Activated T-helper 2 cell treated with anti-CD3 and anti-CD28 coated beads, Interferon-gamma antibody, Interleukin-2, Interleukin-4, amounts not matched to agents 10 μg/mL and 5 μg/mL and 100 μg/mL, durations not matched to agents 14 hours and 24 hours and 36 hours (primary cell): ENCODE measurements at regions not wholly inside any gene's neighbourhood (a gene's known extent, or its start where the extent isn't known, plus 50 kb on each side); places are given as distances from the start of the nearest gene placed in this dataset.

Experiments used
- DNase-seq: peaks from one replicate; pipeline ENCODE4 v3.0.0; 2021; ENCODE audit warnings: low spot score
- H3K27ac Mint-ChIP-seq: one replicate; pipeline ENCODE4 v1.8.0; 2021; ENCODE audit warnings: mixed read lengths
- H3K27me3 Mint-ChIP-seq: one replicate; pipeline ENCODE4 v1.8.0; 2021; ENCODE audit warnings: low read depth, mixed read lengths
- H3K36me3 Mint-ChIP-seq: one replicate; pipeline ENCODE4 v1.8.0; 2021; ENCODE audit warnings: low read depth, mixed read lengths
- H3K4me1 Mint-ChIP-seq: one replicate; pipeline ENCODE4 v1.8.0; 2021; ENCODE audit warnings: low read depth, mixed read lengths
- H3K4me3 Mint-ChIP-seq: one replicate; pipeline ENCODE4 v1.8.0; 2021; ENCODE audit warnings: low read depth, mild to moderate bottlenecking, moderate library complexity, mixed read lengths
- H3K9me3 Mint-ChIP-seq: one replicate; pipeline ENCODE4 v1.8.0; 2021; ENCODE audit warnings: mixed read lengths
- intact Hi-C: fragments of 100-400 bp; cut with micrococcal nuclease; formaldehyde crosslinking; loops from one replicate; pipeline ENCODE4 v1.15.1; 2023

DNA sequence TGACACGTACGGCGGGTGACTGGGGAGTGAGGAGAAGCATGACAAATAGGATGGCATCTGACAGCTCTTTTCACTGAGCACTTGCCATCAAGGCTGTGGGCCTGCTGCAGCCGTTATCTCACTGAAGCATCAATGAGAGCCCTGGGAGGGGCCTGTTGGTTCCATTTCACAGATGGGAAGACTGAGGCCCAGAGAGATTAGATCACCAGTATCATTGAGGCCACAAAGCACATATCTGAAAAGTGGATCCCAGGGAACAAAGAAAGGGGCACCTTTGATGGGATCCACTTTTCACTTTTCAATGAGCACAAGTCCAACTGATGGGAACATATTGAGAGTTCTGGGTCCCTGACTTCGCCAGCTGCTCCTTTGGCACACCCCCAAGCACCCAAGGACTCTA lies 144.4 kb upstream of the LHX1 start:
- intact Hi-C loops = no loop called here
- Mint-ChIP-seq H3K9me3 (no peaks in the 10 kb centered on the region), H3K27ac (no peak overlapping the region), H3K36me3 (no peaks in the 10 kb centered on the region), H3K4me3 (no peak overlapping the region), H3K4me1 (no peaks in the 10 kb centered on the region), H3K27me3 (peaks cover 39% of the 10 kb centered on the region)
- DNase-seq = no peak

DNA sequence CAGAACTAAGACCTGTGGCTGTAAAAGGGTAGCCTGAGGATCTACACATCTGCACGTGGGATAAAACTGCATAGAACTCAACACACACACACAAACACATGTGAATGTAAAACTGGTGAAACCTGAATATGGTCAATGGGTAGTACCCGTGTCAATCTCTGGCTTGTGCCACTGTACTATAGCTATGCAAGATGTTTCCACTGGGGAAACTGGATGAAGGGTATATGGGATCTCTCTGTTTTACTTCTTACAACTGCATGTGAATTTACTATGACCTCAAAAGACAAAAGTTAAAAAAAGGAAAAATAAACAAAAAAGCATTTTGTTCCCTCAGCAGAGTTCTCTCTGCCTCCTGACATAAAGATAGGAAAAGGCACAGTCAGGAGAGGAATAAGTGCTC lies 143.3 kb upstream of the LHX1 start:
- no peaks in the 10 kb centered on the region for H3K9me3 Mint-ChIP-seq
- intact Hi-C loops = no loop called here
- no peak for DNase-seq
- no peaks in the 10 kb centered on the region for H3K4me1 Mint-ChIP-seq
- no peaks in the 10 kb centered on the region for H3K36me3 Mint-ChIP-seq
- H3K27ac Mint-ChIP-seq = no peak overlapping the region
- H3K27me3 Mint-ChIP-seq = peaks cover 41% of the 10 kb centered on the region
- H3K4me3 Mint-ChIP-seq = no peak overlapping the region

DNA sequence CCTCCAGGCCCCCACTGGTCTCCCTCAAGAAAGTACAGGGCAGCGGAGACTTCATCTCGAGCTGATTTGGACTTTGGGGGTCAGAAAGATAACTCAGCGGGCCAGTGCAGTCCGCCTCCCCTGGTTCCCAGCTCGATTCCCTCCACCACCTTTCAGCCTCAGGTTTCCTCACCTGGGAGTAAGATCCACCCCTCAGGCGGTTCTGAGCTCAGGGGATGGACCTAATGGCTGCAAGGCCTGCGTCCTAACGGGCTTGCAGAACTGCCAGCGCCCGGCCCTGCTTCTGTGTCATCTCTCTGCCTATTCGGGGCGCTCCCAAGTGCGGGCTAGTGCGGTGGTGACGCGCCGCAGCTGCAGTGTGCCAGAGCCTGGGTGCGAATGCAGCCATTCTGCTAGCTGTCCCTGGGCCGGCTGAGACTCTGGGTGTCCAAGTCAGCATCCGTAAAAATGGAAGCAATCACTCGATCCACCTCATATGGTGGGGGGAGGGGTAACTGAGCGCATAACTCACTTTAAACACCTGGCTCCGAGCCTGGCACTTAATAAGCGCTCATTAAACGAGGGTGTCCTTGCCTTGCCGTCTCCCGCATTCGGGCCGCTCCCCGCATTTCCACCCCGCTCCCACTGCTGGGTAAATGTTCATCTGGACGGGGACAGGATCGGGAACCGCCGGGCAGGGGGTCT lies 129.6 kb upstream of the LHX1 start:
- no peak for DNase-seq
- Mint-ChIP-seq H3K27me3 (peaks cover 65% of the 10 kb centered on the region), H3K36me3 (no peaks in the 10 kb centered on the region), H3K4me3 (no peak overlapping the region), H3K4me1 (no peaks in the 10 kb centered on the region), H3K27ac (no peak overlapping the region), H3K9me3 (no peaks in the 10 kb centered on the region)
- intact Hi-C loops = loop anchor here (5.0 kb wide), 1 partner anchor 130 kb away; the partner anchor contains the start of gene LHX1

DNA sequence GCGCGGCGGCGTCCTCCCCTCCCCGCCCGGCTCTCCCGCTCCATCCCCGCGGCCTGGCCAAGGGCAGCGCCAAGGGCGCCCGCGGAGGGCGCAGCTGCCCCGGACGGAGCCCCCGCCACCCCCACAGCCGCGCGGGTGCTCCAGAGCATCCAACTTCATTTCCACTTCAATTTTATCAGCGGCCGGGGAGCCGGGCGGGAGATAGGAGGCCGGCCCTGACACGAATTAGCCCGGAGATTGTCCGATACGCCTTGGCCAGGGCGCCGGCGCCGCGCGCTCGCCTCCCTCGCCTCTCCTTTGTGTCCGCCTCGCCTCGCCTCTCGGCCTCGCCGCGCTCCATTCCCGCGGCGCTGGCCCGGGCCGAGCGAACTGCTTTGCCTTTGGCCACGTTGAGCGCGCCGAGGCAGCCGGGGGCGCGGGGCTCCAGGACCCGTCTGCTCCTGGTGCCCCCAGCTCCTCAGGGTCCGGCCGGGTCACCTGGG lies 129.1 kb upstream of the LHX1 start:
- H3K36me3 Mint-ChIP-seq = no peaks in the 10 kb centered on the region

DNA sequence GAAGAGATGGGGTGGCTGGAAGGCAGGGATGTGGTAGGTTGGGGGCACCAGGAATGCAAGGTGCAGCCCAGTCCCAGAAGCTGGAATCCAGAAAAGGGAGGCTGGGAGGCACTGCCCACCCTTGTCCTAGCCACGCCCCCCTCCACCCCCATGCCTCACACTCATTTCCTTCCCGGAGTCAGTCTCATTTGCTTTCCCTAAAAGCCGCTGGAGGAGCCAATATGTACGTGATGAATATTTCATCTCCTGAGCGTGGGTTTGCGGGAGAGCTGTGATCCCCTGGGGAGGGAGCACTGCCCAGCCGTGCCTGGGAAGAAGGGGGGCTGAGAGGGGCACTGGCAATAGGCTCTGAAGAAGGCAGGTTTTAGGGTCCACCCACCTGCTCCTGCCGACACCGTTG lies 124.5 kb upstream of the LHX1 start:
- Mint-ChIP-seq H3K36me3 (no peaks in the 10 kb centered on the region), H3K27me3 (peaks cover 65% of the 10 kb centered on the region), H3K4me3 (no peak overlapping the region), H3K27ac (no peak overlapping the region), H3K4me1 (no peaks in the 10 kb centered on the region), H3K9me3 (no peaks in the 10 kb centered on the region)
- intact Hi-C loops = no loop called here
- no peak for DNase-seq

More for the DNA sequence above, 129.1 kb upstream of the LHX1 start:
- H3K27ac Mint-ChIP-seq = no peak overlapping the region
- no peaks in the 10 kb centered on the region for H3K4me1 Mint-ChIP-seq
- DNase-seq = no peak
- no peak overlapping the region for H3K4me3 Mint-ChIP-seq
- H3K9me3 Mint-ChIP-seq = no peaks in the 10 kb centered on the region
- intact Hi-C loops = loop anchor here (5.0 kb wide), 1 partner anchor 129 kb away; the partner anchor contains the start of gene LHX1
- H3K27me3 Mint-ChIP-seq = peaks cover 66% of the 10 kb centered on the region

DNA sequence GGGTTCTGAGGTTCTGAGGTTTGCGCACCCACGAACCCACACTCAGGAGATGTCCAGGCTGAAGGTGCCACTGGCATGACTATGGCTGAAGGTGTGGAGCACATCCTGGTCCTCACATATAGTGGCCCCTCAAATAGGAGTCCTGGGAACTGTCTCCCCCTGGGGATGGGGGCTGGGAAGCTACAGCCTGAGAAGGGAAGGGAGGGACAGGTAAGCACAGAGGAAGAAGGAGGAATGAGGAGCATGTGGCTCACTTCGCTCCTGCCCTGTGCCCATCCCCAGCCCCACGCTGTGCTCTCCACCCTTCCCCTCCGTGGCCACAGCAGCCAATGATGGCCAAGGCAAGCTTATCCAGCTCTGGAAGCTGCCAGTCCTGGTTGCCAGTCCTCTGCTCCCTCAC lies 123.9 kb upstream of the LHX1 start:
- no peaks in the 10 kb centered on the region for H3K36me3 Mint-ChIP-seq
- intact Hi-C loops = no loop called here

DNA sequence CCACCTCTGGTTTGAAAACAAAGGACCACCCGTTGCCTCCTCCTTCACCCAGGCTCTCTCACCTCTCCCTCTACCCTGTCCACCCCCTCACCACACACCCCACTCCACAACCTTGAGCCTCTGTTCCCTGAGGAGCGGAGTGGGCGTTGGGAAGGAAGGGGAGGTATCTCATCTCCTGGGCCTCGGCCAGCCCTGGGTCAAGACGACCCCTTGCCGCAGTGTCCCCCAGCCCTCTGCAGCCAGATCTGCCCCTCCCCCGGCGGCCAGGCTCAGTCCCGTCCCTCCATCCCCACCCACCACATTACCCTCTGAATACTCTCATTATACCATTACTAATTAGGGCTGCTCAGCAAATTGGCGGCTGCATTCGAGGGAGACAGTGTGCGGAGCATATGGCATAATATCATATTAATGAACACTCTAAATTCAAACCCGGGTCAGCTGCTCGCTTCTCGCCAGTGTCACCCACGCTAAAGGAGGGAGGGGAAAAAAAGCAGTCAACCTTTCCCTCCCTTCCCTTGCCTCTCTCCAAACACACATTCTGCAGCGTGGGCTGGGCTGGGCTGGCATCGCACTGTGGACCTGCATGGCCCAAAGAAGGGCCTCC lies 123.2 kb upstream of the LHX1 start:
- Mint-ChIP-seq H3K27me3 (peaks cover 58% of the 10 kb centered on the region), H3K4me1 (no peaks in the 10 kb centered on the region), H3K36me3 (no peaks in the 10 kb centered on the region), H3K27ac (no peak overlapping the region), H3K4me3 (no peak overlapping the region), H3K9me3 (no peaks in the 10 kb centered on the region)
- no peak for DNase-seq
- intact Hi-C loops = no loop called here

More for the DNA sequence above, 123.9 kb upstream of the LHX1 start:
- Mint-ChIP-seq H3K4me1 (no peaks in the 10 kb centered on the region), H3K9me3 (no peaks in the 10 kb centered on the region), H3K27me3 (peaks cover 63% of the 10 kb centered on the region), H3K27ac (no peak overlapping the region), H3K4me3 (no peak overlapping the region)
- DNase-seq = no peak

DNA sequence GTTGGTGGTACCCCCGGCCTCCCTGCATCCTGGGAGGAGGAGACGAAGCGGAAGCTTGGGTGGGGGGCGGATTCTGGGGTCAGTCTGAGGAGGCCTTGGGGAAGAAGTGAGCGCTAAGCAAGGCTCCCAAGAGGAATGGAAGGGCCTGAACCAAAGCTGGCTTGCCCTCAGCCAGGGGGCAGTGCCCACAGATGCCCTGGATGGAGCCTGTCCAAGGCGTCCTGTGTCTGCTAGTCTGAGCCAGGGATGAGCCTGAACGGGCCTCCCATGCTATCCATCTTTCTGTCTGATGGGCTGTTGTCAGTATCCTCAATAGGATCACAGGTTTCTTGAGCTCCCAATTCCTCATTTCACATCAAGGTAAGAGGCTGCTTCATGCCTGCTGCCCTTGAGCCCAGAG lies 122.3 kb upstream of the LHX1 start:
- Mint-ChIP-seq H3K27ac (no peak overlapping the region), H3K27me3 (peaks cover 50% of the 10 kb centered on the region), H3K4me3 (no peak overlapping the region), H3K9me3 (no peaks in the 10 kb centered on the region), H3K36me3 (no peaks in the 10 kb centered on the region), H3K4me1 (no peaks in the 10 kb centered on the region)
- DNase-seq = no peak
- intact Hi-C loops = no loop called here

DNA sequence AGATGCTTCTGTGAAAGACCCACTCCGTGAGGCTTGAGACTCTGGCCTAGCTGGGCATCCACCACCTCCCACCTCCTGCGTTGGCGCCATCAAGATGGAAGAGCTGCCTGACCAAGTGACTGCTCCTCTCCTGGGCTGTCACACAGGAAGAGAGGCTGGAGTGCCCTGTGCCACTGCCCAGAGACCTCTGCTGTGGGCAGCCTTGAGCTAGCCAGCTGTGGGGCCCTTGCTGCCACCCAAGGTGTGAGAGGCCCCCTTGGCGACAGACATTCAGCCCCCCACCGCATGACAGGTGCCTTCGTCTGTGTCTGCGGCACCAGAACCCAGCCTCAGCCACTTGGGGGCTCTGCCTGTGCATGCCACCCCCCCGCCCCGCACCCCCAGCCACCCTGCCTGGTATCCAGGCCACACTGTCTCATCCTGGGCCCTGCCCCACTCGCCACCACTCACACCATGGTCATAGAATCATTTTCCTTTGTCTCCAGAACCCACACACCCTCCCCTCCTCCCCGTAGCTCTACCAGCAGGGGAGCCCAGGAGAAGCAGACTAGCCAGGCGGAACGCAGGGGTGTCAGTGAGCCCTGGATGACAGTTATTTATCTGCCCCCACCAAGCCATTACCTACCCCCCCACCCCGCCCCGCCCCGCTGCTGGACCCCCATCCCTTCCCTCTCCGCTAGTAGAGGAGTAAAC lies 120.9 kb upstream of the LHX1 start:
- Mint-ChIP-seq H3K4me3 (no peak overlapping the region), H3K4me1 (no peaks in the 10 kb centered on the region), H3K27ac (no peak overlapping the region), H3K27me3 (peaks cover 42% of the 10 kb centered on the region), H3K9me3 (no peaks in the 10 kb centered on the region), H3K36me3 (no peaks in the 10 kb centered on the region)
- DNase-seq = no peak
- intact Hi-C loops = no loop called here

DNA sequence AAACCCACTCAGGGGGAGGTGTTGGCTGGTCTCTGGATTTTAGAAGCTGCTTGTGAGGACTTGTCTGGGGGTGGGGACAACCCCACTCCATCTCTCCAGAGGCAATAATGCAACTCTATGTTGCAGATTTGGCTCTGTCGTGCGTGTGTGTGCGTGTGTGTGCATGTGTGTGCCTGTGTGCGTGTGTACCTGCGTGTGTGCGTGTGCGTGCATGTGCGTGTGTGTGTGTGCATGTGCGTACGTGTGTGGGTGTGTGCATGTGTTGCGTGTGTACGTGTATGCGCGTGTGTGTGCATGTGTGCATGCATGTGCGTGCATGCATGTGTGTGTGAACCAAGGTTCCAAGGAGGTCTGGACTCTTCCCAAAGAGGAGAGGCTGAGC lies 120.4 kb upstream of the LHX1 start:
- no peaks in the 10 kb centered on the region for H3K4me1 Mint-ChIP-seq
- no peak overlapping the region for H3K27ac Mint-ChIP-seq
- DNase-seq = no peak
- no peaks in the 10 kb centered on the region for H3K36me3 Mint-ChIP-seq
- H3K9me3 Mint-ChIP-seq = no peaks in the 10 kb centered on the region
- H3K27me3 Mint-ChIP-seq = peaks cover 37% of the 10 kb centered on the region
- H3K4me3 Mint-ChIP-seq = no peak overlapping the region
- intact Hi-C loops = no loop called here

DNA sequence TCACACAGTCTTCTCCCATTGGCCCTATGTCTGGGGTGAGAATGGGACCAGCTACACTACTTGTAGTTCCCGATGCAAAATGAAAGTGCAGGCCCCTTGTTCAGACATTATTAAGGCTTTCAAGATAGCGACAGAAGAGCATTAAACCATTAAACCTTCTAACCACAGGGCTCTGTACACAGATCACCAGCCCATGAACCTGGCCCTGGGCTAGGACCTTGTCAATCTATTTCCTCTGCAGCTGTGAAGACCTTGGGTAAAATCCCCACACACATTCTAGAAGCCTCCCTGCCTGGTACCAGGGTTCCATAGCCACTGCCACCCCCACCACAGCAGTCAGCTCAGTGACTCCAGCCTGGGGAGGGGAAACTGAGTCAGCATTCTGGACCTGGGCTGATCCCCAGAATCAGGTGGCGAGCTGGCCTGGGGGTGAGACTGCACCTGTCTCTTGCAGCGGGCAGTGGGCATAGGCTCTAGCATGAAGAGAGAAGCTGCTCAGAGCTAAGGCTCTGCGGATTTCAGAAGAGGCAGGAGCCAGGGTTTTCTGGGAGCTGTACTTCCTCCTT lies 119.7 kb upstream of the LHX1 start:
- Mint-ChIP-seq H3K36me3 (no peaks in the 10 kb centered on the region), H3K27ac (no peak overlapping the region), H3K4me1 (no peaks in the 10 kb centered on the region), H3K27me3 (peaks cover 31% of the 10 kb centered on the region), H3K4me3 (no peak overlapping the region), H3K9me3 (no peaks in the 10 kb centered on the region)
- no peak for DNase-seq
- intact Hi-C loops = no loop called here

DNA sequence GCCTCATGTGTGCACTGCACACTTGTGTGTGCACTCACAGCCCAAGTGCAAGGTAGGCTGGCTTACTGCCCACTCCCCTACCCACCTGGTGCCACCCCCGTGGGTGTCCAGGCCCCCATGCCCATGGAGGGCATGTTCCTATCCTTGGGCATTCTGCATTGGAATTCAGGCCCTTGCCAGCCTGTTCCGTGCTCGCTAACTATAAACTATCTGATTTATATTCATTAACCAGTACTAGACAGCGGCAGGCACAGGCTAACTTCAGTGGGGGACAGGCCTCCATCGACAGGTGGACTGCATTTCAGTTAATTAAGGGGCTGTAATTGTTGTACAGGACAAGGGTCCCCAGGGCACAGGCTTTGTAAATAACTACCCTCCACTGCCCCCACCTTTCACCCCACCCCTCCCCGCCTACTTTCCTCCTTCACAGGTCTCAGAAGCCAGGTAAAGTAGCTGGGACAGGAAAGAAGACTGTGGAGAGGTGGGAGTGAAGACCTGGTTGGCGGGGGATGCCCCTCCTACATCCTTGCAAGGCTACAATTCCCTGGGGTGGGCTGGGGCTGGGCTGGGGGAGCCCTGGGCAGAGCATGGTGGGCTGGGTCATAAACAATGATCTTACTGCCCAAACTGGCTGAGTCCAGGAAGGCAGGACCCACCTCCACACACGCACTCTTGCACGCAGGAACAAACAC lies 119.0 kb upstream of the LHX1 start:
- DNase-seq = no peak
- H3K4me1 Mint-ChIP-seq = no peaks in the 10 kb centered on the region
- H3K4me3 Mint-ChIP-seq = no peak overlapping the region
- intact Hi-C loops = no loop called here
- peaks cover 28% of the 10 kb centered on the region for H3K27me3 Mint-ChIP-seq
- H3K9me3 Mint-ChIP-seq = no peaks in the 10 kb centered on the region
- H3K27ac Mint-ChIP-seq = no peak overlapping the region
- no peaks in the 10 kb centered on the region for H3K36me3 Mint-ChIP-seq
